GM19372 (cell line): ENCODE measurements at regions not wholly inside any gene's neighbourhood (a gene's known extent, or its start where the extent isn't known, plus 50 kb on each side); places are given as distances from the start of the nearest gene placed in this dataset.

Source experiments
- ATAC-seq: cut with Tn5 transposase; IDR thresholded peaks from one replicate; pipeline ENCODE4 v1.9.1; 2021; ENCODE audit warnings: mild to moderate bottlenecking, low read depth, moderate library complexity; ENCODE audit not compliant: unreplicated experiment

DNA sequence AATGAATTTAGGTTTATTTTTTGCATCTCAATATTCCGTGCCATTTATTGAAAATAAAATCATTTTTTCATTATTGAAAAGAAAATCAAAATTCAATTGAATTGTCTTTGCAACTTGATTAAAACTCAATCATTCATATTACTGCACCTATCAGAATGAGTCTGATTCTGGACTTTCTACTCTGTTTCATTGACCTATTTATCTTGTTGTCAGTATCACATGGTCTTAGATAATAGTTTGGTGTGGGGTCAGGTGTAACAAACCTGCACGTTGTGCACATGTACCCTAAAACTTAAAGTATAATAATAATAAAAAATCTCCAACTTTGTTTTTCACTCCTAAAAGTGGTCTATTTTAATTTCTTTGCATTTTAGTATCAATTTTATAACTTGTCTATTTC is 422.9 kb downstream of the RAD51AP2 start:
- no peak for ATAC-seq

DNA sequence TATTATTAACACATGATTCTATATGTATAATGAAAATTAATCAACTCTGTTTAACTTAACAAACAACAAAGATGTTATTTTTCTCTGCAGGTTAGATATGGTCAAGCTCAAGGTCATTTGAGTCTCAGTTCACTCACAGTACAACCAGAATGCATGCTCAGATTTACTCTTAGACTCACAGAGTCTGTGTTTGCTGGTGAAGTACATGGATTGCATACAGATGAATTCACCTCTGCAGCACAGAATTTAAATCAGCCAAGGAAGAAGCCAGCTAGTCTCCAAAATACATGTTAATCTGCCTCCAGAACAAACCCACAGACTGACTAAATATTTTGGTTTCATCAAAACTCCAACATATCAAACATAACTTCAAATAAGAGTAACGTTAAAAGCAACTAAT is 424.5 kb downstream of the RAD51AP2 start:
- no peak for ATAC-seq

DNA sequence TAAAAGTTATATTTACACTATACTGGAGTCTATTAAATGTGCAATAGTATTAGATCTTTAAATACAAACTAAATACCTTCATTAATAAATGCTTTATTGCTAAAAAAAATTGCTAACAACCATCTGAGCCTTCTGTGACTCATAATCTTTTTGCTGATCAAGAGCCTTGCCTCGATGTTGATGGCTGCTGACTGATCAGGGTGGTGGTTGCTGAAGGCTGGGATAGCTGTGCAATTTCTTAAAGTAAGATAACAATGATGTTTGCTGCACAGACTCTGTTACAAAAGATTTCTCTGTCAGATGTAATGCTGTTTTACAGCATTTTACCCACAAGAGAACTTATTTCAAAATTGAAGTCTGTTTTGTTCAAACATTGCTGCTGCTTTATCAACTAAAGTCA is 421.4 kb upstream of the CYRIA start:
- no peak for ATAC-seq

DNA sequence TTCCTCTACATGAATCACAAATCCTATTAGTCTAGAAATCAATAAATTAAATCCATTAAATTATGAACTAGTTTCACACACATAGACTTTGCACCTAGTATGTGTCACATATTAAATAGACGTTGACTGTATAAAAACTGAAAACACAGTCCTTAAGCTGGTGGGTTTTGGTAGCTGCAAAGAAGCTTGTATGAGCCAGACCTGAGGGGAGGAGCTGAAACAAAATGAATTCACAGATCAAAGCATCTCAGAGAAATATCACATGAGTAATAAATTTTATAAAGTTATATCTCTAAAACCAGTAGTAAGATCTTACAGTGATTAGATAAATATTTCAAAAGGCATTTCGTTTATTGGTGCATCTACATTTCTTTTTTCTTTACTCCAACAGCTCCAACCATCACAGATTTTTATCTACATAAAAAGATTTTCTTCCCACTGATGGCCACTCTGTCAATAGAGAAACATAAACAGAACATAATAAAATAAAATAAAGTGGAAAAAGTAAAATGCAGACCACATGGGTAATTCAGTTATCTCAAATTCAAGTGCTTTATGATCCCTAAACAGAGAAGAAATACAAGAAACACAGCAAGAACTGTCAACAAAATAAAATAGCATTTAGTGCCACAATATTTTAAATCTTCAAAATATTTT is 420.0 kb upstream of the CYRIA start:
- ATAC-seq = no peak

DNA sequence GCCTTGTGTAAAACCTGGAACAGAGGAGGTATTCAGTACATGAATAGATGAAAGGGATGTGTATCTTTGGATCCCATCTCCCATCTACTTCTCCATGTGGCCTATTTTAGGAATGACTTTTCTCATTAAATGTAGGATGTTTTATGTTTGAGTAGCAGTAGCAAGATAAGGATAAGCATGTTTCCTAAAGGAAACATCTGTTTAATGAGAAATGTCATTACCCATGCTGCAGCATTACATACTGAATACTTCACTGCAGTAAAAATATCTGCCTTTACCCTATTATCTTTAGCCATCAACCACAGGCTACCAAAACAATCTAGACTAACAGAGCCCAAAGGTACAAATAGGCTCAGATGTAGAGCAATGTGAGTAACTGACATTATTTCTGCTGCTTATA is 419.2 kb upstream of the CYRIA start:
- no peak for ATAC-seq

DNA sequence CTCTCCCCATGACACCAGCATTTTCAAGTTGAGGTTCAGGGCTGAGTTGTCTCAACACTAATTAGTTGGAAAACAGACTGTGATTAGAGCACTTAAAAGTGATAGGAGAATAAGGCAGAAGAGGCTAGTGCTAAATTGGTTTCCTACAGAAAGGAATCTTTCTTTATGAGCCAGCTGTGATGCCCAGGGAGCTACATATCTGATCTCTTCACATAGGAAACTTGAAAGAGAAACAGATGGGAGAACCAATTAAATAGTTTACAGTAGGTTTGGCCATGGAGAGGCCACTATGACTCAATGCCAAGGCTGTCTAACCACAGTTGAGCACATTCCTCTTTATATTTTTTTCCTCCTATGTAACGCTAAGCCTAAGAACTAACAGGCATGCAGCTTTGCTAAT is 418.3 kb upstream of the CYRIA start:
- ATAC-seq = no peak

DNA sequence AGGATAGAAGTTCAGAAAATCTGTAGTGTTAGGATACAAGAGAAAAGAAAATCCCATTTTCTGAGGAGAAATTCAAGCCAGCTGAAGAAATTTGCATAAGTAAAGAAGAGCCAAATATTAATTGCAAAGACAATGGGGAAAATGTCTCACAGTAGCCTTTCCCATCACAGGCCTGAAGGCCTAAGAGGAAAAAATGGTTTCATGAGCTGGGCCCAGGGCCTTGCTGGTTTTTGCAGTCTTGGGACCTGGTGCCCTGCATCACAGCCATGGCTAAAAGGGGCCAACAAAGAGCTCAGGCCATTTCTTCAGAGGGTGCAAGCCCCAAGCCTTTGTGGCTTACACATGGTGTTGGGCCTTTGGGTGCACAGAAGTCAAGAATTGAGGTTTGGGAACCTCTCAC is 413.6 kb upstream of the CYRIA start:
- ATAC-seq = no peak

DNA sequence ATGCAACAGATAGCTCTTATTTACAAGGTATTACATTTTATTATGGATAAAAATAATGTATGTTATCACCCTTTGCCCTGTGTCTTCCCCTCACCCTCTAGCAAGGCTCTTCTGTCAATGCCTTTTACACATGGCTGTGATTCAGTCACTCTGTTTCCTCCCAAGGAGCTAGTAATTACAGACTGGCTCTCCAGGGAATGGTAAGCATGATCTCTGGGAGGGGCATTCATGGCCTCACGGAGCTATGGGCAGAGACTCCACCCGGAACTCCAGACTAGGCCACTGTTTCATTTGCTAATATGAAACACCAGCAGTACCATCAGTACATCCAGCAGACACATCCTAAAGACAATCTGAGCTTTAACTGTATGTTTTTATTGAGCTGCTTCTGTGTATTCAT is 410.9 kb upstream of the CYRIA start:
- no peak for ATAC-seq

DNA sequence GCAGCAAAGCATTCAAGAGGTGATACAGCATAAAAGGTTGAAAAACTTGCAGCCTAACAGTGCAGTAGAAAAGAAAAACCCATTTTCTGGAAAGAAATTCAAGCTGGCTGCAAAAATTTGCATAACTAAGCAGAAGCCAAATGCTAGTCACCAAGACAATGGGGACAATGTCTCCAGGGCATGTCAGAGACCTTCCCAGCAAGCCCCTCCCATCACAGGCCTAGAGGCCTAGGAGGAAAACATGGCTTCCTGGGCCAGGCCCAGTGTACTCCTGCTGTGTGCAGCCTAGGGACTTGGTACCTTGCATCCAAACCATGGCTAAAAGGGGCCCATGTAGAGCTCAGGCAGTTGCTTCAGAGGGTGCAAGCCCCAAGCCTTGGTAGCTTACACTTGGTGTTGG is 405.1 kb upstream of the CYRIA start:
- no peak for ATAC-seq

DNA sequence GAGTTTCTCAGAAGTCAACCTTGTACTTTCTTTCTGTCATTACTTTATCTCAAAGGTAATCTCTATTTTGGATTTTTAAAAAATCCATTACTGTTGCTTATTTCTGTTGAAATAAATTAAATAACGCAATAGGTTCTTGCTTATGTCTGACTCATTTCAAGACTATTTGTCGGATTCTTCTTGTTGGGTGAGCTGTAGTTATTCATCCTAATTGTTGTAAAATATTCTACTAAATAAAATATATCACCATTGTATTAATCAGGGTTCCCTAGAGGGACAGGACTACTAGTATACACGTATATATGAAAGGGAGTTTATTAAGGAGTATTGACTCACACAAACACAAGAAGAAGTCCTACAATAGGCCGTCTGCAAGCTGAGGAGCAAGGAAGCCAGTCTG is 403.9 kb upstream of the CYRIA start:
- no peak for ATAC-seq

DNA sequence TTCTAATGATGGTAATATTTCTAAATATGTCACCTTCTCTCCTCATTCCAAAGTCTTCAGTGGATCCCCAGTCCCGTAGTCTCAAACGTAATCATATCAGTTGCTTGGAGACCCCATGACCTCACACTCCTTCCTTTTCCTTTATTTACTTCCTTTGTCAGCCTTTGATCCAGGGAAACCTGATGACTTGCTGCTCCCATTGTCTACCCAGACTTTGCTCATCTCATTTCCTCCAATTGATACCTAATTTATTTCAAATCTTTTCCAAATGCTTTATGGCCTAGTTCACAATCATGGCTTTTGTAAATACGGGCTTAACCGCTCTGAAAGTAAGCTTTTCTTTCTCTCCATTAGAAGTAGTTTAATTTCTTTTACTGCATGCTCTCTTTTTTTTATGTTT is 402.4 kb upstream of the CYRIA start:
- ATAC-seq = no peak

DNA sequence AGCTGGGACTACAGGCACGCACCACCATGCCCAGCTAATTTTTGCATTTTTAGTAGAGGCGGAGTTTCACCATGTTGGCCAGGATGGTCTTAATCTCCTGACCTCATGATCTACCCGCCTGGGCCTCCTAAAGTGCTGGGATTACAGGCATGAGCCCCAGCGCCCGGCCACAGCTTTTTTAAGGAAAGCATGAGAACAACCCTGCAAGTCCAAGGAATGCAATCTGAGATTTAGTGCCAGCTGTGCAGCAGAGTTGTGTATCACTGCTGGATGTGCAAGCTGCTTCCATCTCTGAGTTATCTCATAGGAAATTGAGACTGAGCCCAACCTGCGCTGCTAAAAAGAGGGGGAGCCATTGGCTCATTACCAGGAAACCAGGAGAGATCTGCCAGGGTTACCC is 399.9 kb upstream of the CYRIA start:
- no peak for ATAC-seq

DNA sequence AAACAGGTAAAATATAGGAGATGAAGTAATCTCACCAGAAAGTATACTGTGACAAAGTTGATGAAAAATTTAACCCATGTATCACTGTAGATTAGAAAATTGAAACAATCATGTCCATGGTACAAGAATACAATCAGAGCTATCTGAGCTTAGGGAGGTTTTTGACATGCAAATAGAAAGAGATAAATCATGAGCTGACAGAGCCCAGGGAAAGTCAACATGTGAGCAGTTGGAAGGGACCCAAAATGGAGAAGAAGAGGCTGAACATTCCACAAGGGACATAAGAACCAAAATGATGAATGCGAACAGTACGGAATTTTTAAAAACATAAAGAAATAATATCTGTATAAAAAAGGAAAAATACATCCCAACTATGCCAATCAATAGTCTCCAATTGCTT is 395.4 kb upstream of the CYRIA start:
- no peak for ATAC-seq

DNA sequence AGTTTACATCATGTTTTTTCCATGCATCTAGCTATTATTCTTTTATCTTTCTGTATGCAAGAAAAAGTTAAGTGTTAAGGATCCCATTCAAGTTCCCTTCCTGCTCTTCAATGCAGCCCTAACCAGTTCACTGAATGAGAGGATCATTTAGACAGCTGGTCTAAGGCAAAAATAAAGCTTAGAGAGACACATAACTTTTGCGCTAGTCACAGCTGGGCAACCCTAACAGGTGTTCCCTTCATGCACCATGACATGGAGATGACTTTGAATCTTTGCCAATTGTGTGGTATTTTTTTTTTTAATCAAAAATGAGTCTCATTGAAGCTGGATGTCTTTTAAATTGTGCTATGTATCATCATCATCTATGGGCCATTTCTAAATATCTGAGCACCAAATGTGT is 393.8 kb upstream of the CYRIA start:
- no peak for ATAC-seq

DNA sequence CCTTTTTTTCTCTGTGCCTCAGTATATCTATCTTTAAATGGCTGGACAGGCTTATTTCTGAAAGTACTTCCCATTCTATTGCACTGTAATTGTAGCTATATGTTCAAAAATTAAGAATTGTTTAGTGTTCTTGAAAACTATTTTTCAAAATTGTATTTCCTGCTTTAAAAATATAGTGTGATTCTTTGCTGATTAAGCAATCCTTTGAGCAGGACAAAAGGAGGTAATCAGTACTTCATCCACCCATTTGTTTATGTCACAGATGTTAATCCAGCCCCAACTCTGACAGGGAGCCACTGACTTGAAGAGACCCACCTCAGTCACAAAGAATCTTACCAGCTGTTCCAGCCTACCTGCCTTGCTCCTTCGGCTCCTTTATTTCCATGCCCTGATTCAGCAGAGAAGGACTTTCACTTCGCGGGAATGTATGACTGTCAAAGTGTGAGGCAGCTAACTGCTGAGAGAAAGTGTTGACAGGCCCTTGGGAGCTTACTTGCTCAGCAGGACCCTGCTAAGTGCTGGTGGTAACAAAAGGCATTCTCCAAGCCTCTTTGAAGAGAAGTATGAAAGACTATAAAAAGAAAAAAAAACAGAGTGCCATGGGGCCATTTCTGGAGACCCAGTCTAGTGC is 393.3 kb upstream of the CYRIA start:
- ATAC-seq = no peak

DNA sequence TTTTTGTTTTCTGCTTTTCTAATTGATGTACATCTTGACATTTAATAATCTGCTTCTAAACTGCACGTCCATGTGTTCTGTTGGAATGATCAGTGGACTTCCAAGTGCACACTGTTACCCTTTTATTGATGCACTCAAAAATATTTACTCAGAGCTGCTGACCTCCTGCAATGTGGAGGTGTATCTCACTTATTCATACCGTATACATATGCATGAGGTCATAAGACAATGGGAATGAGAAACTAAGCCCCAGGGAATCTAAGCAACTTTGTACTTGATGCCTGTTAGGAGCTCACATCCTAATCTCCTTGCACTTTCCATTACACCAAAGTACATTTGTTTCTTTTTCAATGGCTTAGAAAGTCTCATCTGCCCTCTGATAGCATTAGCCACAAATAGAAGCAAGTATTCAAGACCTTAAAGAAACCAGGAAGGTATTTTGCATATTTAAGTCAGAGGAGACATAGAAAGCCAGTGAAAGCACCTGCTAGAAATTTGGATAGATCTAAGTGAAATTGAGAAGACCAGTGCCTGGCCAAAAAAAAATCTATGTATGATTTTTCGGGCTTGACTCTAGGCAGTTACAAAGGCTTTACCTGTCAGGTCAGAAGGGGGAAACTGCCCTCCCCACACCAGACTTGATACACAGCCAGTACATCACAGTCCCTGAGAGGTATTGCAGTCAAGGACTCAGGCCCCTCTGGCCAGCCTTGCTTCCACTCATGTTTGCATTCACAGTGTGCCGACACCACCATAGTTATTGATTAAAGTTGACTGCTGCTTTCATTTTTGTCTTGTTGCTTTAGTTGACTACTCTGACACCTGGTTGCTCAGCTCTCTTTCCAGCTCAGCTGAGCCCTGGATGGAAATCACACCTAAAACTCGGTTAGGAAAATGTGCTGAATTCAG is 391.7 kb upstream of the CYRIA start:
- ATAC-seq = no peak

DNA sequence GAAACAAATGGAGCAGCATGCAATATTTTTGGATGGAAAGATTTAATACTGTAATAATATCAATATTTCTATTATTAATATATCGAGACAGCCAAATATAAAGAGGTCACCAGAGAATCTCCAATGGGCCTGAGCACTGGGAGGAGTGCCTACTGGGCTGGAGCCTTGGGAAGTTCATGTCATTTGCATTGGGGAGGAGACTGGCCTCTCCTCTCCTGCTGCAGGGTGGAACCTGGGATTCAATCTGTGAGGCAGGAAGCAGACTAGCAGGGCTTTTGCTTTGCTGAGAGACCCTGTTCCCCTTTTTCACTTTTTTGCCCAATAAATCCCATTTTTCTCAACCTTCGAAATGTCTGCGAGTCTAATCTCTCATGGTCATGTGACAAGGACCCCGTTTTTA is 390.6 kb upstream of the CYRIA start:
- ATAC-seq = no peak

DNA sequence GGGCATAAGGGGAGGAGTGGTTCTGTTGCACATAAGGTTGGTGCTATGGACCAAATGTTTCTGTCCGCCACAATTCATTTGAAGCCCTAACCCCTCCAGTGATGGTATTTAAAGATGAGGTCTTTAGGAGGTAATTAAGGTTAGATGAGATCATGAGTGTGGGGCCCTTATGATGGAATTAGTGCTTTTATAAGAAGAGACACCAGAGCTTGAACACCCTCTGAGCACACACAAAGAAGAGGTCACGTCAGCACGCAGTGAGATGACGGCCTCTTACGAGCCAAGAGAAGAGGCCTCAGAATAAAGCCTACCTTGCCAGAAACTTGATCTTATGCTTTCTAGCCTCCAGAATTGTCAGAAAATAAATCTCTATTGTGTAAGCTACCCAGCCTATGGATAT is 386.4 kb upstream of the CYRIA start:
- no peak for ATAC-seq

DNA sequence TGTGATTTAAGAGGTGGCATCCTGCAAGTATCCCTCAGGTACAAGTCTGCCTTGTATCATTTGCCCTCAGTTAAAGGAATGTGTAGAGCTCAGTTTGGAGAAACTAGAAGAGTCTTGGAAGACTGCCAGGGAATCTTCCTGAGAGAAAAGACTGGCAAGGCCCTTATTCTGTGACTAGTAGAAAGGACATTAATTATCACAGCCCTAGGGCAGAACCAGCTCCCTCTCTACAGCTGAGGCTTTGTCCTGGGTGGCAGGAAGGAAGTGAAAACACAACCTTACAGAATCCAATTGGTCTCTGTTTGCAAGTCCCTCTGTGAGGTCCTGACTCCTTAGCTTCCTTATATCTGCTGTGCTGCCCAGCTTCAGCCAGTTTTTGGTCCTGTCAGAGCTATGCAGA is 385.9 kb upstream of the CYRIA start:
- no peak for ATAC-seq

DNA sequence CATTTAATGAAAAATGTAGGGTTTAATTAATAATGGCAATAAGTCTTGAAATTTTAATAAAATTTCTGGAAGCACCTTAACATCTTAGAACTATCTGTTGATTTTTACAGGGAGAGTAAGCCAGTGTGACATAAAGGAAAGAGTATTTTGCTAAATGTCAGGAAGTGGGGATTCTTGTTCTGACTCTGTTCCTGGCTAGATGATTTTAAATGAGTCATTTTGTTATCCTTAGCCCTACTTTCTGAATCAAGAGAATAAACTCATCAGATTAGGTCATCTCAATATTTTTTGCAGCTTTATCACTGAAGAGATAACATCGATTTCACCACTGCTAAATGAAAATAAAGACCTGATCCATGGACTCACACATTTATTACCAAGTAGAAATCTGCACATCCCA is 377.5 kb upstream of the CYRIA start:
- ATAC-seq = no peak

DNA sequence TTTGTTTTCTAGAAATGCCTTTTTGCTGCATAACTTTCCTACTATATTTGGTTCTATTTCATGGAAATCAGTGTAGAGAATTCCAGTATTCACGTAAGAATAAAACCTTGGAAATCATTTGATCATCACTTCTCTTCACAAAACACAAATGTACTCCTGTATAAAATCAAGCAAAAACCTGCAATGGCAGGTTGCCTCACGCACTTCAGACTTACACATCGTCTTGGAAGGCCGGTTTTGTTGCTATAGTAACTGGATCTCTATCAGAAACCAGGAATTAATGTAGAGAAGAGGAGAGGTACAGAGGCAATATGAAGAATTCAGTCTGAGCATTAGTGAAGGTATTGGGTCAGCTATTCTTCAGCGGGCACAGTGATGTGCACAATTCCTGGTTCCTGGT is 370.7 kb upstream of the CYRIA start:
- ATAC-seq = no peak

DNA sequence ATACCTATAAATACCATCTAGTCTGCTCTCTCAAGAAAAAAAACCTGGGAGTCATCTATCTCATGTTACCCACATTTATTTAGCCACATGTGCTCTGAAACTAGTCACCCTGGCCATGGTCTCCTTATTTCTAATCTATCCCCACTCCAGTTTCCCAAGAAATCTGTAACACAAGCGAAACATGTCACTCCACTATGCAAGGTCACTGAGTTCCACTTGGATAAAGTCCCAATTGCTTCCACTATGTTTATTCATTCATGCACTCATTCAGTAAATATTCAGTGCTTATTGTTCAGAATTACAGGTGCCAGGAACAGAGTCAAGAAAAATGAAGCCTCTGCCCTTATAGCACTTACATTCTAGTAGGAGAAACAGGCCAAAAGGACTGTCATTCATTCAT is 369.4 kb upstream of the CYRIA start:
- no peak for ATAC-seq
